ENCODE measurements at regions not wholly inside any gene's neighbourhood (a gene's known extent, or its start where the extent isn't known, plus 50 kb on each side); places are given as distances from the start of the nearest gene placed in this dataset.

DNA sequence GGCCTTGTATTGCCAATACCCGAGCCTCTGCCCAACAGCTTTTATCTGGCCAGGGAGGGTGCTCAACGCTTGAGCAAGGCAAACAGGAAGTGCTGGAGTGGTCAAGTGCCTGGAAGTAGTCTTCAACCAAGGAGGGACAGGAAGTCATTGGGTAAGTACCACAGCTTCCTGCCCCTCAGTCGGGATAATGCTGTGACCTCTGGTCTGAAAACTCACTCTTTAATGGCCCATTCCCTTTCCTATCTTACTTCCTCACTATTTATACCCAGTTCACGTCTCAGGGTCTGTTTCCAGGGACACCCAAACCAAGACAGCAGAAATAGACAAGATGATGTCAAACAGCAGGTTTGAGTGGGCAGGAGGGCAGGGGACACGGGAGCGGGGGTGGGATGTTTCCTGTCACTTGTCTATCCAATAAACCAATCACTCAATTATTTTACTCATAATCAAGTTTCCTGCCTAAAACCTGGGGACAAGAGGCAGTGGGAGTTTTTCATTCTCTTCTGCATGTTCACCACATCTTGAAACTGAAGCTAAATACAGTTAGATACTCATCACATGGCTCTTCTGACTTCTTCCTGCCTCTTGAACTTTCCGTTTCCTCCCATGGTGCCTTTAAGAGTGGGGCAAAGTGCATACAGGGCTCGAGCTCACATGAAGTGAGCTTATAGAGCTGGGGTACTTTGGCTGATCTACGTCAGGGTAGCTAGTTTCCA, 68.9 kb upstream of the CAB39 start:
- DNase-seq, result no peak

DNA sequence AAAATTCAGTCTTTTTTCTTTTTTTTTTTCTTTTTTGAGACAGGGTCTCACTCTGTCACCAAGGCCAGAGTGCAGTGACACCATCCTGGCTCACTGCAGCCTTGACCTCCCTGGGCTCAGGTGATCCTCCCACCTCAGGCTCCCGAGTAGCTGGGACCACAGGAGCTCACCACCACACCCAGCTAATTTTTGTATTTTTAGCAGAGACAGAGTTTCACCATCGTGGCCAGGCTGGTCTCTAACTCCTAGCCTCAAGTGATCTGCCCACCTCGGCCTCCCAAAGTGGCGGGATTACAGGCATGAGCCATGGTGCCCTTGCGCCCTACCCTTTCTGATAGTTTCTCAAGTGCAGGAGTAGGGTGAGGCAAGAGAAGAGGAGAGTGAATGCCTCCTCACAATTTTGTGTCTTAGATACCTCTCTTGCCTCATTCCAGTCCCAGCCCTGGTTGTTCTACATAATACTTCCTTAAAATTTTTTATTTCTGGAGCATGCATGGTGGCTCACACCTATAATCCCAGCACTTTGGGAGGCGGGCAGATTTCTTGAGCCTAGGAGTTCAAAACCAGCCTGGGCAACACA, 68.2 kb upstream of the CAB39 start:
- DNase-seq, result no peak

DNA sequence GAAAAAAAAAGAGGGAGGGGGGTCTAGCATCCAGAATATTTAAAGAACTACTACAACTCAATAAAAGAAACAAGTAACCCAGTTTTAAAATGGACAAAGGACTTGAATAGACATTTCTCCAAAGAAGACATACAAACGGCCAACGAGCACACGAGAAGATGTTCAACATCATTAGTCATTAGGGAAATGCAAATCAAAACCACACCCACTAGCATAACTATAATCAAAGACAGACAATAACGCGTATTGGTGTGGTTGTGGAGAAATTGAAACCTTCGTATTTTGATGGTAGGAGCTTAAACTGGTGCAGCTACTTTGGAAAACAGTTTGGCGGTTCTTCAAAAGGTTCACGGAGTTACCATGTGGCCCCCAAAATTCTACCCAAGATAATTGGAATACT, 64.3 kb upstream of the CAB39 start:
- DNase-seq, result no peak

DNA sequence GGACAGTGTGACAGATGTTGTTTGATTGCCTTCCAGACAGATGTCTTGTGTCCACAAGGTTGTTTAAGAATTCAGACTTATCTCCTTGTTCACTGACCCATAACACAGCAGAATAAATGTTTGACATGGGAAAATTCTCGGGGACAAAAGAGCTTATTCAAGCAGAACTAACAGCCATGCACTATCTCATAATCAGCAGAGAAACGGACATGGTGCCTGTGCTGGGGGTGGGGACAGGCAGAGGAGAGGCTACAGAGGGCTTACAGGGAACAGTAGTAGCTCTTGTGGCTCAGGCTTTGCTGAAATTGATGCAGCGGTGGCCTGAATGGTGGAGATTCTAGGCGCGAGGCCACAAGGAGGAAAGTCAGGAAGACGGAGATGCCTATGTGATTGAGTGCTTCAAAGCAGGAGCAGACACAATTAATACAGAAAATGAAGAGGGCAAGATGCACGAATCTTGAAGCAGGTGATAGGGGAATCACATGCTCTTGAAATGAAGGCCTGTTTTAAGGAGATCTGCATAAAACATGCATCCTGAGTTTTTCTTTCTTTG, 62.0 kb upstream of the CAB39 start:
- DNase-seq, result peak; percentile 39

DNA sequence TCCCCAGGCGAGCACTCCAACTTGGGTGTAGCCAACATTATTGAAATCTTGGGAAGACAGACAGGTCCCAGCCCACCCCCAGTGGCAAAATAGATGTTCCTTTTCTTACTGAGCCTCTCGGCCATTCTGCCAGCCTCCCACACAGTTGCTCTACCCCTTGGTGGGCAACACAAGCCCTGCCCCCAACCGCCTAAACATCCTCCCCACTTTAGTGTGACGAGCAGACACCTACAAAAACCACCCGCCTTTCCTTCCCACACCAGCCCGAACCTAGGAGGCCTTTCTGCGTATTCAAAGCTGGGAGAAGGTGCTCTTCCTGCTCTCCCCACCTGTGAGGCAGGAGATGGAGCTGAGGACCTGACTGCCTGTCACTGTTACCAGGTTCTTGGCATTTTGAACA, 58.6 kb upstream of the CAB39 start:
- no peak for DNase-seq

DNA sequence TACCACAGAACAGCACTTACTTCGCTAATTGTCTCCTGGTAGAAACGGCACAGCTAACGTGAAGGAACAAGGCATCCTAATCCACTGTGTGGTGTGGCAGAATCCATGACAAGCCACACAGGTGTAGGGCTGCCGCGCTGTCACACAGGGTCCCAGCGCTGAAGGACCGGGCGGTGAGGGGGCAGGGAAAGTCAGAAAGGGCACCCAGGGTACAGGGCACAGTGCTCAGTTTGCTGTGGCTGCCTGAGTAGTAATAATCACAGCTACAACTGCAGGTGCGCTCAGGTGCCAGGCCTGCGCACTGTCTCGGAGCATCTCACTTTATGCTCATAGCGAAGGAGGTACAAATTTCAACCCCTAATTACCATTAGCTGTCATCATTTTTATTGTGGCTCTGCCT, 55.2 kb upstream of the CAB39 start:
- DNase-seq, result no peak

DNA sequence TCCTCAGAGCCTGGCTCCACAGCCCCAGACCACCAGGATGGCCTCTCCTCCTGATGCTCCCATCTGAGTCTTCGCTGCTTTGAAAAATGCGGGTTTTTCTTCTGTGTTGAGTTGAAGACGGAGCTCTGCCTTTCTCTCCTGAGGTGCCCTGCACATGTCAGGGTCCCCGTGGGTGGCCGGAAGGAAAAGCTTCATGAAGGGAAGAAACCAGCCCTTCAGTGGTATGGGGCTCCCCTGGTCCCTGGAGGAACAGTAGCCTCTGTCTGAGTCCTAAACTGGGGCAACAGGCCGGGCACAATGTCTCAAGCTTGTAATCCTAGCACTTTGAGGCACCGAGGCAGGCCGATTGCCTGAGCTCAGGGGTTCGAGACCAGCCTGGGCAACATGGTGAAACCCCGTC, 54.7 kb upstream of the CAB39 start:
- no peak for DNase-seq

DNA sequence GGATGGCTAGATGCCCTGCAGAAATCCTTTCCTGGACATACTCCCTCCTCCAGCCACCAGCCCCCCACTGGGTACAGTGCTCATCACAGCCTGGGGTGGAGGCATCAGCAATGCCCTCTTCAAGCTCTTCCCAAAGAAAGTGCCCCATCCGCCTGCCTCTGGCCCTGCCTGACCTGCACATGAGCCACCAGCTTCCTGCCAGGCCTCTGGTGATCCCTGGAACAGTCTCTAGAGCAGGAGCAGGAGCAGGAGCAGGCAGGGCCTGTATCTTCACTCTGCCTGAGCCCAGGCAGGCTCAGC, 54.1 kb upstream of the CAB39 start:
- no peak for DNase-seq

DNA sequence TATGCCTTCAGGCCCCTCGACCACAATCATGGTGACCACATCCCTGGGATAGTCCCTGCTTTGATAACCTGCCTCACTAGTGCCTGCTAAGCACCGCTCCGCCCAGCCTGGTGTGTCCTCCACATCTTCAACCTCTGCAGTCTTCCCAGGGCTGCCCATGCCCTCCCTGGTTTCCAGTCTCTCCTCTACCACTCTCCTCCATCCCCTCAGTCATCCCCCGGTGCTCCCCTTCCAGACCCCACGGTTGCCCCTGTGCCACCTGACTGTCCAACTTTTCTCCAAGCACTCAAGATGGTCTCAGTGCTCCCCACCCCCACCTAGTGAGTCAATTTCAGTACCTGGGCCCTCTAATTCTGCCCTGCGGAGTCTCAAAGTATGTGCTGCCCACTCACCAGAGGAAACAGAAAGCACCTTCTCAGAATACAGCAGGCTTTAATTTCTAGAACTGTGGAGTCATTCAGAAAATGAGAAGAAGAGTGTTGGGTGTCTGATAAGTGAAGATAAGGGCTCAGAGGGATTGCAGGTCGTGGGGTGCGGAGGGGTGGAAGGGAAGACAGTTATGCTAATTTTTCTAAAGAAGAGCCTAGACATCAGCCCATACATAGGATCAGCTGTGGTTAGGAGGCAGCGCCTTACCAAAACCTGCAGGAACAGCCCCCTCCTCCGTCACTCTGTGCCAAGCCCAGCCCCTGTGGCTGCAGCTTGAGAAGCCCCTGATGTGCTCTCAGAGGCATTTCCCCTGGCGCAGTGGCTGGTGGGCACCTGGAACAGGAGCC, 53.6 kb upstream of the CAB39 start:
- DNase-seq, result no peak

DNA sequence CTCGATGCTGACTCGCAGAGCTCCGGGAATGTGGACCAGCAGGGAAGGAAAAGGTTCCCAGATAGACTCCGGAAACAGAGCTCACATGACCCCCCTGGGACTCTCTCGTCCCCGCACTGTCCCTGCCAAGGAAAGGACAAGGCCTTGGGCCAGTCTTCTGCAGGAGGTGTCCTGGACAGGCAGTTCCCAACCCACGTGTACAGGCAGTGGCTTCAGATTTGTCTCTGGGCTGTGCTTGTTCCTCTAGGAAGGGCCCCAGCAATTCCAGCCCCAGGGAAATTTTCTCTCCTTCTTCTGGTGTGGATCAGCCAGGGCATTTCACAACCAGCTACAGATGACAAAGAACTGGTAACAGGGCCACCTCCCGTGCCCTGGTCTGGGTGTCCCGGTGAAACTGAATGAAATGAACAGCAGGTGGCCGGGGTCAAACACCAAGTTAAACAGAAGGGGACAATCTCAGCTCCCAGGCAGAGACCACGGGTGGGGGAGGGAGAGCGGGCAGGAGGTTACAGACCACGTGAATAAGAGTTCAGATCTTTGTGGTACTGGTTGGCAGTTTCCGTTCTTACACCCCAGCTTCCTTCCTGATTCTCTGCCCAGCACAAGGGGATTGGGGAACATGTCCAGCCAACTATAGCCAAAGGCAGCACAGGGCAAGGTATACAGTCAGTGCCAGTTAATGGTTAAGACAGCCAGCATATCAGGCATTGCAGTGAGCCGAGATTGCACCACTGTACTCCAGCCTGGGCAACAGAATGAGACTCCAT, 52.2 kb upstream of the CAB39 start:
- DNase-seq, result no peak

DNA sequence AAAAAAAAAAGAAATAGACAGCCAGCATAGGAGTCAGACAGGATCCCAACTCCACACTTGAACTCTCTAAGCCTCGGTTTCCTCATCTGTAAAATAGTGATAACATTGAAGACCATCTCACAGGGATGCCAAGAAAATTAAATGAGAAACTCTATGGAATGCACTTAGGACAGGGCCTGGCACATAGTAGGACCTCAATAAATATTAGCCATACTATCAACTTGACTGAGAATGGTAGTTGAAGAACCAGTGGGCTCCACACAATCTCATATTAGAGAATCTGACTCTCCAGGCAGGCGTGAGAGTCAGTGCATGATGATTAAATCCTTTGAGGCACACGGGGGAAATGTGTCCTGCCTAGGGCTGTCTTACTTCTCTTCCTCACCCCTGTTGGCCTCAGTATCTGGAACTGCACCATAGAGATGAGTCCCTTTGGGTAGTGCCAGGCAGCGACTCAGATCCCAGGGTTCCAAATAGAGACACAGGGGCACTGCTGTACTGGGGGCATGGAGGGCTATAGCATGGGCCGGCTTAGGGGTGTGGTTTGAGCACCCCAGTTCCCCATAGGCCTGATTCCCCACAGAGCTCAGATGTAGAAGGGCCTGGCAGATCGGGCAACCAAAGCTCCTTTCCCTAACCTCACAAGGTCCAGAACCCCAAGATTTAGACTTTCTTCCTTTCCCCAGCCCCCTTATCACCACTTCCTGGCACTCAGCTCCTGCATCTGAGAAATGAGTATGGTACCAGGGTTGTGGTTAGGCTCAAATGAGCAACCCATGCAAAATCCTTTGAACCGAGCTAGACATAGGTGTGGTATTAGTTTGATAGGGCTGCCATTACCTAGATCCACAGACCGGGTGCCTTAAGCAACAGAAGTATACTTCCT, 51.3 kb upstream of the CAB39 start:
- DNase-seq, result no peak
